HCT116 (cell line): ENCODE measurements at regions not wholly inside any gene's neighbourhood (a gene's known extent, or its start where the extent isn't known, plus 50 kb on each side); places are given as distances from the start of the nearest gene placed in this dataset.

Source experiments
- EZH2 ChIP-seq: fragments of 200-600 bp; sonication (generic); IDR thresholded peaks from 2 replicates; pipeline ENCODE4 v1.6.1; 2017; ENCODE audit warnings: antibody characterized with exemption, mixed run types
- SIN3A ChIP-seq: IDR thresholded peaks from 2 replicates; pipeline ENCODE4 v1.6.1; 2012; ENCODE audit warnings: low read depth
- TCF7L2 ChIP-seq: IDR thresholded peaks from 2 replicates; pipeline ENCODE4 v1.7.0; 2011; ENCODE audit warnings: borderline replicate concordance, inconsistent platforms; ENCODE audit not compliant: insufficient read depth, insufficient read length; ENCODE audit errors: extremely low read depth

- TF ChIP-seq TCF7L2 (no peak), SIN3A (no peak), EZH2 (no peak)
Measured at GRCh38 chr6:138031850-138032249, 75.4 kb downstream of the PERP start.
